HG03342 (cell line): ENCODE measurements at regions not wholly inside any gene's neighbourhood (a gene's known extent, or its start where the extent isn't known, plus 50 kb on each side); places are given as distances from the start of the nearest gene placed in this dataset.

ENCODE experiments used
- ATAC-seq: cut with Tn5 transposase; IDR thresholded peaks from one replicate; pipeline ENCODE4 v1.9.1; 2021; ENCODE audit warnings: mild to moderate bottlenecking, moderate library complexity; ENCODE audit not compliant: unreplicated experiment

DNA sequence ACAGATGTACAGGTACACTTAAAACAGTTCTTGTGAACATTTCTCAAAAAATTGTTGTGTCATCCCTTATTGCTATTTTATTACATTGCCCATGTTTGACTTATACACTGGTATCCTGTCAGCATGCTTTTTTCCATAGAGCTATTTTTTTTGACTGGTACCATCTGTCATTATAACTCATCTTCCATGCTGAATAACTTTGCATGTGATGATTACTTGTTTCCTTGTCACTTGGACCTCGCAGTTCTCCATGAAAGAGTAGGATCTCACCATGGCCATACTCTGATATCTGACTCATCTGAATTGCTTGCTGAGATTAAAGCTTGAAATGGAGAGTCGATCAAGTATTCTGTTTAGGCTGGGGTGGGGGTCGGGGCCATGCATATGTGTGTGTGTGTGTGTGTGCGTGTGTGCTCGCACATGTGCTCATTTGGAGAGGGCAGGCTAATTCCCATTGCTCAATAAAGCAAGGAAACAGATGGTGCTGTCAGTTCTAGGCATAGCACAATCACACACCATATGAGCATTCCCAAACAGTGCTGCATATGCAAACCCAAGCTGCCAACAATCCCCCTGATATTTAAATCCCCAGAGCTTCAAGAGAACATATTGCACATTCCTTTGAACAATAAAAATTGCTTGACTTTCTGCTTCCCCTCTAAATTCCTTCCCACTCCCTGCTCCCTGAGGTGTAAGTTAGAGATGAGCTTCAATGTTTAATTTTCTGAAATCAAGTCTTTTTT, 62.9 kb downstream of the NHLRC3 start:
- no peak for ATAC-seq

DNA sequence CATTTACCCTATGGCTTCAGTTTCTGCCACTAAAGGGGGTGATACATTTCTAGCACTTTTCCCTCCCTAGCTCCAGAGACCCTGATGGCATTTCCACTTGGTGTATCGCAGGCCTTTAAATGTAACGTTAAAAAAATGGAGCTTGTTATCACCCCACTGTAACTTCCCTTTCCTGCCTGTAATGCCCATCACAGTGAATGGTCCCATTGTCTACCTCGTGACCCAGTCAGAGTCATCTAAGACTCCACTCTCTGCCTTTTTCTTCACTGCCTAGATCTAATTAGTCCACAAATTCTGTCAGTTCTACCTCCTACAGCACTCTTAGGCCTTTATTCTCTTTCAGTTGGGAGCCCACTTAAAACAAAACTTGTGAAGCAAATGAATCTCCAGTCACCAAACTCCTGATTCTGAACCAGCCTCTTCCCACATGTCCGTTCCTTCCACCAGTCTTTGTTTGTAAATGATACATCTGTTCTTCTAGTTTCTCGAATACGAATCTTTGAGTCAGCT, 64.8 kb downstream of the NHLRC3 start:
- no peak for ATAC-seq

DNA sequence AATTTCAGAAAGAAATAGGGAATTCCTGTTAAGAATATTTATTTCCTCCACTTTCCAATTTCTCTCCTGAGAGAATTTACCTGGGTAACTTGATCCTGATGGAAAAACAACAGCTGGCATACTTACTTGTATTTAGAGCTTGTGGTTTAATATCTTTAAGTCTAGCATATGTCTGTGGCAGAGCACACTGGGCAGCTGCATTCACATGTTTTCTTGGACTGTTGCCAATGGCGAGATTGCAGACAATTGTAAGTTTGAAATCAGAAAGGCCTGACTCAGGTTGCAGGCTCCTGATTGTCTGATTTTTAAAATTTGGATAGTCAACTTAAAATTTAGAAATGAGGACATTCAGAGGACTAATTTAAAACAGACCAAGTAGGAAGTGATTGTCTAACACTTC, 66.9 kb downstream of the NHLRC3 start:
- no peak for ATAC-seq

DNA sequence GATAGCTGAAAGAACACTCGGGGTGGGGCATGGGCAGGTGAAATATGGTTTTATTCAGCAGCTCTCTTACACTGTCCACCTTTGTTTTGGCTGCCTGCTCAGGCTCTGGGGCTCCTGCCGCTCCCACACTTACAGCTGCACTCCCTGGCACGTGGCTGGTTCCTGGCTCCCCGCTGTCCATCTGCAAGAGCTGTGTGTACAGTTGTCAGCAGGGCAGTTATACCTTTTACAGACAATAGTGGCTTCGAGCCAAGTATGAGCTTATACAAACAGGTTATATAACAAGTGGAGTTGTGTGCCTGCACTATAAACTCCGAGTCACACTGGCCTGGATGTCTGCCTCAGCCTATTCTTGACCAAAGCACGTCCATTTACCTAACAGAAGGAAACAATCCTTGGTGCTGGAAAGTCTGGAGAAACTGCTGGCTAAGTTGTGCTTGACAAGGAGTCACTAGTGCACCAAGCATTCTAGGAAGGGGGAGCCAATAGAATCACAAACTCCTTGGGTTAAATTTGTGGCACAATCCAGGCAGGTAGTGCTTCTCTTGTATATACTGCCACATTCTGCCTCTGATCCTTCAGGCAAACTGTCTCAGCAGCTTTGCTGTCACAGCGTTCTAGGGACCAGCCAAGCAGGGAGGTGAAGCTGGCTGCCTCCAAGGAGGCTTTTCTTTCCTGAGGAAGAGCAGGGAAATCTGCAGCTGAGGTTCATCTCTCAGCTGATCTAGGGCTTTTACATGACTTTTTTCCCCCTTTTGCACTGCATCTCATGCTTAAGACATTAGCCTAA, 68.2 kb downstream of the NHLRC3 start:
- ATAC-seq, result no peak

DNA sequence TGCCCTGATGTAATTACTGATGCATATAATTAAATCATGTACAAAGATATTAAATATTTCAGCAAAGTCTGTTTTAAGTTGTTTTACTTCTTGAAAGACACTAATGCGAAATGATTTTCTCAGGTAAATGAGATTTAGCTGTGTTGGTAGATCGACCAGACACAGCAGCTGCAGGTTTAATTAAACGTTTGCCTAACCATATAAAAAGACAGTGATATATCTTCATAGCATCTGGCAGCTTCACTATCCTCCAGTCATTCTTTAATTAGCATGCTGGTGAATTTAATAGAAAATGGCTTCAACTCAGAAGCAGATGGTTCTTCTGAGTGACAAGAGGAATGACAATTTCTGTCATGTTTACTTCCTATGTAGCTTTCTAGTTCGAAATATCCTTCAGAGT, 69.3 kb downstream of the NHLRC3 start:
- no peak for ATAC-seq

DNA sequence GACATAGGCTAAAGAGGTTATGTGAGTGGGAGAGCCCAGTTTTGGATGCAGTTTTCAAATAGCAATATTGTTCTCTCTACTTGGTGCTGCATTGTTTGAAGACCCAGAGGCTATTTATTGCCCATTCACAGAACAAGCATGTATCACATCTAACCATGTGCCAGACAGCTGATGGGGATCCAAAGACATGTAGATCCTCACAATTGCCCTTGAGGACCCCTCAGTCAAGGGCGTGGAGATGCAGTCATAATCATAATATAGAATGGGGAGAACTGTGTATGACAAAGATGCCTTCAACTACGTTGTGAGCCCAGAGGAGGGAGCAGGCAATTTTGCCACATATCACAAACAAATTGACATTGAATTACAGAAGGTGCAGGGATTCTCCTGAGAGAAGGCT, 70.5 kb downstream of the NHLRC3 start:
- ATAC-seq, result no peak

DNA sequence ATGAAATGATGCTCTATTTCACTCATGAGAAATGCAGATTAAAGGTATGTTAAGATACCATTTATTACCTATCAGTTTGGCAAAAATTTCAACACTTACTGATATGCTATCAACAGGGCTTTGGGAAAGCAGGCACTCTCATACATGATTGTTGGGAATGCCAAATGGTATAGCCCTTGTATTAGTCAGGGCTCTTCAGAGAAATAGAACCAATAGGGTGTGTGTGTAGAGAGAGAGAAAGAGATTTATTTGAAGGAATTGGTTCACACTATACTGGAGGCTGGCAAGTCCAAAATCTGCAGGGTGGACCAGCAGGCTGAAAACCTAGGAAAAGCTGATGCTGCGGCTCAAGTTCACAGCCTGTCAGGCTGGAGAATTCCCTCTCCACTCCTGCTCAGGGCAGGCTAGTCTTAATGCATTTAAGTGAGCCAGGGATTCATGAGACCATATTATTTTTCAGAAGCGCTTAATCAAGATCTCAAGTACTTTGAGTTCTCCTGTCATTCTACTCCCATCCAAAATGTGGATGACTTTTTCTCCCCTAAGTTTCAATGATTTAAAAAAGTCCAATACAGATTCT, 72.4 kb downstream of the NHLRC3 start:
- ATAC-seq, result no peak

DNA sequence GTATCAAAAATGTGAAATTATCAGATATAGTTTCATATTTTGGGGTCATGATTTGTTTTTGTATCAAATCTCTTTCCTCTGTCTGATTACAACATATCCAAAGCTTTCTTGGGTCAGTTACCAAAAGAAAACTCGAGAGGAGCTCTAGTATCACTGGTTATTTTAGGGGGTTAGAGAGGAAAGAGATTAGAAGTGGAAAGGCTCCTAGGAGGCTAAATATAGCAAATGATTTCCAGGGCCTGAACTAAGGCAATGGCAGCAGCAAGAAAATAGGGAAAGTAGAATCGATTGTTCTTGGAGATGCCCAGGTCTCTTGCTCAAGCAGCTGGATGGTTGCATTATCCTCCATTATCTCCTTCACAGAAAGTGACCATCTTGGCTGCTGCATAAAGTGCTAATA, 72.9 kb downstream of the NHLRC3 start:
- ATAC-seq, result no peak

DNA sequence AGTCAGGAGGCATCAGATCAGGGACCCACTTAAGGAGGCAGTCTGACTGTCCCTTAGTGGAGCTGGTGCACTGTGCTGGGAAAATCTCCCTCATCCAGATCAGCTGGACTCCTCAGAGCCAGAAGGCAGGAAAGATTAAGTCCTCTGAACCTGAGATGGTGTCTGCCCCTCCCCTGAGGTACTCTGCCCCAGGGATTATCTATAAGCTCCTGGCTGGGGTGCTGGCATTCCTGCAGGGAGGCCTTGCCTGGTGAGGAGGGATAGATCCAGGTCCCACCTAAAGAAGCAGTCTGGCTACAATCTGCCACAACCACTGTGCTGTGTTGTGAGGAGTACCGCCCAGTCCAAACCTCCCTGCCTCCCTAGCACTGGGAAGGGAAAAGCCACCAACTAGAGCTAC, 81.2 kb downstream of the NHLRC3 start:
- no peak for ATAC-seq

DNA sequence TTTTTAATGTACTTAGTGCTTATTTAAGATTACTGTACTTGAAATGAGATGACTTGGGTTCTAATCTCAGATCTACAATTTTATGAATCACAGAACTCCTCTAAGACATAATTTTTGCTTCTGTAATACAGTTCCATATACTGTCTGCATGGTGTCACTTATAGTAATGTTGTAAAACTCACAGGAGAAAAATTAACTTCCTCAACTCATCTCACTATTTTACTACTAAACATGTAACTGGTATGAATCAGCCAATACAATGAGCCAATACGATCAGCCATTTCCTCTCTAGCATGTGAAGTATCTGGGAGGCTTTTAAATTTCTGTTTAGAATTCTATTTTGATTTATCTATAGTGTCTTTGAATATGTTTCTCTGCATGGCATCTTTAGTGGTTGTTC, 85.3 kb downstream of the NHLRC3 start:
- ATAC-seq, result no peak

DNA sequence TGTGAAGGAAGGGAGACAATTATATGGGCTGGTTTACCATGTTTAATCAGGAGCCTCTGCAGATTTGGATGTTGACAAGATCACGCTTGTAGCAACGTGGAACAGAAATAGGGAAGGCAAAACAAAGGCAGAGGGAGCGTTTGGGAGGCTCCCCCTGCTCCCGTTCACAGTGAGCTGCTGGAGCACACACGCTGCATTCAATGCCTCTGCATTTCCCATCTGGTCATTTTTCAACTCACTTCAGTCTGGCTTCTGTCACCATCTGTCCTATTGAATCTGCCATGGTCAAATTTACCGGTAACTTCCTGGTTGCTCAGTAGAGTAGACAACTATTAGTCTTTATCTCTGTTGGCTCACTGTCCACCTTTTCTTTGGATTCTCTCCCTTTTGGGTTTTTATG, 91.0 kb downstream of the NHLRC3 start:
- no peak for ATAC-seq

DNA sequence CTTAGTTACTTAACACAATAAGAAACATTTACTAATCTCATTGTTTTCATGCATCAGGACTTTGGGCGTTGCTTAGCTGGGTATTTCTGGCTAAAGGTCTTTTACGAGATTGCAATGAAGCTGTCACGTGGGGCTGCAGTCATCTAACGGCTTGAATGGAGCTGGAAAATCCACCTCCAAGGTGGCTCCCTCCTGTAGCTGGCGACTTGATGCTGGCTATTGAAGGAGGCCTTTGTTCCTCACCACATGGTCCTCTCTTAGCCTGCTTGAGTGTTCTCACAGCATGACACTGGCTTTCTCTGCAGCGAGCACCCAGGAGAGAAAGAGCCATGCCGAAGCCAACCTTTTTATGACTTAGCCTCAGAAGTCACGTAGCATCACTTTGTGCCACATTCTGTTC, 92.0 kb downstream of the NHLRC3 start:
- ATAC-seq, result no peak

DNA sequence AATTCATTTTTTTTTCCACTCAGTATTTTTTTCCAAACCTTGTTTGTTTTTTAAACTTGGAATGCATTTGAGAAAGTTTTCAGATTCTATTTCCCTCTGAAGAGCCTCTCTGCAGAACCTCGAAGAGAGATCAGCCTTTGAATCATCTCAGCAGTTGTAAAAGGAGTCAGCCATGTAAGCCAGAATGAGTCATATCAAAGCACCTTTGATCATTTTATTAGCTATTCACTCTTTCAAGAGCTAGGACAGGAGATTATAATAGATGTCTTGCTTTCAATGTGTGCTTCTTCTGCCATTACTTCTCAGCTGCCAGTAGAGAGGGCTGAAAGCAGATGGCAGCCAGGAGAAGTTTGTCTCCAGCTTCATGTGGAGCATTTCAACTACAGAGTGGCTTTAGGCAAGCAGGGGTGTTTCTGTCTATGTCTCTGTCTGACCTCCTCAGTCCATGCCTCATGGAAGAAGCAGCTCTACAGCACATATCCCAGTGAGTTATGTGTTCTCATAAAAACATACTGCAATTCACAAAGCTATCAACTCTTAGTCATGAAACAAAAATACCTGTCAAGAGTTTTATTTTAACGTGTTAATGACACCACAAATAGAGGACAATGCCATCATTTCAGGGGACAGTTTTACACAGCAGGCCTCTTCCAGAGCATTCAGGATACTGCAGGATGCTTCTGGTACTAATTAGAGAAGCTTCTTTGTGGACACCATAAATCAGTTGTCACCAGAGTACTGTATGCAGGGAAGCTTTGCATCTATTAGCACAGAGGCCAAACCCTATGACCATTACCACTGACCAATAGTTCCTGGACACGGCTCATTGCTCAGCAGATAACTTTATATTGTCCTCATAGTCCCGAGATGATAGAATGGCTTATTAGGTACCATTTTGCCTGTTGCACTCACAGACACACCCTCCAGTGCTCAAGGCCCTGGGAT, 94.3 kb downstream of the NHLRC3 start:
- no peak for ATAC-seq

DNA sequence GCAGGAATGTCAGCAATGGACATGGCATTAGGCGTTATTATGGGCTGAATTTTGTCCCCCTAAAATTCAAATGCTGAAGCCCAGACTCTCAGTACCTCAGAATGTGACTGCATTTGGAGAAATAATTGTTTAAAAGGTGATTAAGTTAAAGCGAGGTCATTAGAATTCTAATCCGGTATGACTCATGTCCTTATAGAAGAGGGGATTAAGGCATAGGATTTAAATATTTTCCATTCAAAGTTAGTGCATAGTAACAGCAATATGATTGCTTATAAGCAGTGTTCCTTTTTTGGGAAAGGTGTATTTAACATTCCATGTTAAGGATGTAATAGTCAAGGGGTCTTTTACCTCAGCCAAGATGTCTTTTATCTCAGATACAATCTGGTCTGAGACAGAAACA, 95.5 kb downstream of the NHLRC3 start:
- ATAC-seq, result no peak

DNA sequence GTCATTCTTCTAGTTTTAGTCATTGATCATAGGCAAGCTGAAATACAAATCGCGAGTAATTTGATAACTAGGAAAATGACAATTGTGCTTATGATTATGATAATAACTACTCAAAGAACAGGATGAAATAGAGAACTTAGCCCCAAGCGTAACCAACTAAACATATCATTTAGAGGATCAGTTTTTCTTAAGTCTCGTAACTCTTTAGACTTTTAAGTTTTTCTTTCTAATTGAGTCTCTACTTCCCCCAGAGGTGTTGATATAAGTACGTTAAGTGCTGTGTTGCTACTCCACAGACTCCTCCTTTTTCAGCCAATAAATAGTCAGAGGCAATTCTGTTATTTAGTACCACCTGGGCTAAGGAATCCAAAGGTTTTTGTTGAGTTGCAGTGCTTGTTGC, 96.3 kb downstream of the NHLRC3 start:
- no peak for ATAC-seq

DNA sequence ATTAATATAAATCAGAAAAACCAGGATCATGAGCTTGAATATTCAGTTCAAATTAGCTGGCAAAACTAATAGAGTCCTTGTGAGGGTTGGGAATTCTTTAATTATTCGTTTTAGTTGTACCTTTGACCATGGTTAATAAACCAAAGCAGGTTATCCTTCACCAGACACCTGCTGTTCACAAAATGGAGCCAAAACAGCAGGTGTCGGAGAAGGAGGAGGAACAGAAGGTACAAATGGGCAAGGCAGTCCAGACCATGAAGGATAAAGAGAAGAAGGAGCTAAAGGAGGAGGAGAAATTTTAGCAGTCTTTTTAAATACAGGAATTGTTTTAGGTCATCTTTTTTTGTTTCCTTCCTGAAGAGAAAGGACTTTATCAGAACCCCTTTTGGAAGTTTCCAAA, 106.1 kb downstream of the NHLRC3 start:
- ATAC-seq, result no peak

DNA sequence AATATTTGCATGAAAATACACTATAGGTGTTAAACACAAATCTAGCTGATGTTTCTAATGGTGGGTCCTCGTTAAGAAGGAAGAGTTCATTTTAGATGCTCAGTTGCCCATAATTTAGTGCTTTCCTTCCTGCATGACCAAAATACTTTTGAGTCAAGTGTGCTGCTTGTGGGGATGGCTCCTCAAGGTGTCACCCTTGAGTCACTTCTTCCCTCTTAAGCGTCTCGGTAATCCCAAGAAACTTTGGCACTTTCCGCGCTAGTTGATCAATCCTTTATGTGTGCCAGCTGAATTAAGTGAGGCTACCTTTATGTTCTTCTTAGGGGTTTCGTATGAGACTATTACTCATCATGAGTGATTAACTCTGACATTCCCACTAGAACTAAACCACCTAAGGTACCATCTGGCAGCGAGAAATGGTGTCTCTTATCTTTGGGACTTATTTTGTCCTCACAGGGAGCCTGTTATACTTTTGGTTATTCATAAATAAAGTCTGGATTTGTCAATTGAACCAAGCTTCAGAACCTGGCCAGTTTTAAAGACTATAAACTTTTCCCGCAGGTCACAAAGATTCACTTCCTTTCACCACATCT, 106.8 kb downstream of the NHLRC3 start:
- no peak for ATAC-seq

DNA sequence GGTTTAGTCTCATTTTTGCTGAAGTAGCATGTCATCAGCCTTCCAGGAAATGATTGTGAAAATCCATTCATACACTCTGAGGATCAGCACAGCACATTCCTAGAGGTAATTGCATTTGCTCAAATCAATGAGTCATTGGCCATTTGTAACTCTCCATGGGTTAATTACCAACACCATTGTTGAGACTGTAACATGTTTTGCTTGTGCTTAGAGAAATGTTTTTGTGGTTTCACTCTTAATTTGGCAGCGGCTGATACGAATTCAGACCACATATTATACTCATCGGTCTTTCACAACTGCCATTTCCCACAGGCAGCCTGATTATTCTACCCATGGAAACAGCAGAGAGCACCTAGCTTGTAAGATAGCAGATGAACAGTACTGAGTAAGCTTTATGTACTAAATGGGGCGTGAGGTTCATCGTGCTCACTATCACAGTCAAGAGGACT, 110.3 kb downstream of the NHLRC3 start:
- ATAC-seq, result no peak

DNA sequence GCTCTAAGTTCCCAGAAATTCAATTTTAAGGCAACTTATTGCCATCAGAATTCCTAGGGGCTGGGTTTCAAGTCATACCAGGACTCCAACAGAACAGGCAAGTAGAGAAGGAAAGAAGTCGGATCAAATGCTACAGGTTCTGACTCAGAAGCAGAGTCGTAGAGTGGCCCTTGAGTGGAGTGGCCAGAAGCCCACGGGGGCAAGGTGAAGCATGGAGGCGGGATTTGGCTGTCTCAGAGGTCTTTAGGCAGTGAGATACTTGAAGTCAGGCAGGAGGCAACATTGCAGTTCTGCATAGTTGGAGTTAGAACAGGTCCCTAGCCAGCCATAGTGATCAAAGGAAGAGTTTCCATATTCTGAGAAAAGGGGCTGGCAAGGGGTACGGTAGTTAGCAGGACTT, 111.6 kb downstream of the NHLRC3 start:
- ATAC-seq, result no peak

DNA sequence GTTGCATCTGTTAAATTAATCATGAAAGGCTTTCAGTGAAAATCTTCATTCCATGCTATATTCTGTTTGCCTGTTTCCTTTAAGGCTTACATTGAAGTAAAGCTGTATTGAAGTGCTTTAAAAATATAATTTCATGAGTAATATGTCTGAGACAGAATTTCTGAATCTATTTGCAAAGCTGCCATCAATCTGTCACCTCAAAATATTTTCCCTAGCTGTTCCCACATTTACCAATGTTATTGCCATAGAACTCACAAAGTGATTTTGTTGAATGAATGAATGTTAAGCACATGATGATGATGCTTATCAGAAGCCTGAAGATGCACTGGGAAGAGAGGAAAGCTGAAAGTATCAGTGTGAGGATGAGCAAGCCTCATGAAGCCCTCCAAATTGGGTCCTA, 115.8 kb downstream of the NHLRC3 start:
- ATAC-seq, result no peak
